Esophagus muscularis mucosa (tissue), 4 donors: ENCODE measurements at regions not wholly inside any gene's neighbourhood (a gene's known extent, or its start where the extent isn't known, plus 50 kb on each side); places are given as distances from the start of the nearest gene placed in this dataset.
A peak's percentile ranks its signal among the peaks of the same experiment; 100 is the strongest.

Source experiments
- DNase-seq: peaks from one replicate; pipeline ENCODE4 v3.0.0-alpha.2; 2017; ENCODE audit errors: extremely low spot score
- H3K27ac ChIP-seq, 4 donors: fragments of 200-600 bp; sonication (generic); replicated peaks in 1 of 4; 1 replicate in 3 of 4; 2 replicates in 1 of 4; pipeline ENCODE4 v1.5.1; 2016 to 2019; ENCODE audit warnings: mild to moderate bottlenecking in 1 of 4
- H3K27me3 ChIP-seq, 4 donors: fragments of 200-600 bp; sonication (generic); one replicate each; pipeline versions ENCODE4 v1.5.1 to v1.6.0; 2016 to 2019
- H3K36me3 ChIP-seq, 4 donors: fragments of 200-600 bp; sonication (generic); one replicate each; pipeline ENCODE4 v1.5.1; 2016 to 2019
- H3K4me1 ChIP-seq, 4 donors: fragments of 200-600 bp; sonication (generic); one replicate each; pipeline ENCODE4 v1.5.1; 2016 to 2019
- H3K4me3 ChIP-seq, 4 donors: fragments of 200-600 bp; sonication (generic); 1 replicate in 2 of 4; 2 replicates in 2 of 4; pipeline ENCODE4 v1.5.1; 2016 to 2019; ENCODE audit warnings: mild to moderate bottlenecking in 4 of 4, moderate library complexity in 1 of 4
- H3K9me3 ChIP-seq, 4 donors: fragments of 200-600 bp; sonication (generic); 1 replicate in 3 of 4; 2 replicates in 1 of 4; pipeline ENCODE4 v1.5.1; 2016 to 2019
- EP300 ChIP-seq: sonication (generic); formaldehyde crosslinking; IDR thresholded peaks from one replicate; pipeline ENCODE4 v1.6.1; 2017; ENCODE audit warnings: antibody characterized with exemption
- POLR2A ChIP-seq: fragments of 450-650 bp; IDR thresholded peaks from one replicate; pipeline ENCODE4 v1.6.1; 2017; ENCODE audit warnings: antibody characterized with exemption, moderate library complexity, mild to moderate bottlenecking, low read depth
- POLR2AphosphoS5 ChIP-seq, 2 donors: sonication (generic); formaldehyde crosslinking; IDR thresholded peaks; one replicate each; pipeline ENCODE4 v1.6.1; 2017; ENCODE audit warnings: antibody characterized with exemption in 2 of 2
- WGBS: methylation state at CpG from one replicate; pipeline ENCODE4 v1.1.5; 2018; 5-methylcytosine and 5-hydroxymethylcytosine counted together
- intact Hi-C: fragments of 100-400 bp; cut with DNase I; formaldehyde crosslinking; loops from one replicate; pipeline ENCODE4 v1.15.1; 2023
- TF ChIP-seq, protein P1 (sequence below), 3 experiments: fragments of 200-600 bp in 2 of 3; fragments of 450-650 bp in 1 of 3; sonication (generic) in 2 of 3; IDR thresholded peaks; one replicate each; pipeline ENCODE4 v1.5.1; 2017 to 2019; ENCODE audit warnings: antibody characterized with exemption in 3 of 3, mild to moderate bottlenecking in 2 of 3, moderate library complexity in 1 of 3

DNA sequence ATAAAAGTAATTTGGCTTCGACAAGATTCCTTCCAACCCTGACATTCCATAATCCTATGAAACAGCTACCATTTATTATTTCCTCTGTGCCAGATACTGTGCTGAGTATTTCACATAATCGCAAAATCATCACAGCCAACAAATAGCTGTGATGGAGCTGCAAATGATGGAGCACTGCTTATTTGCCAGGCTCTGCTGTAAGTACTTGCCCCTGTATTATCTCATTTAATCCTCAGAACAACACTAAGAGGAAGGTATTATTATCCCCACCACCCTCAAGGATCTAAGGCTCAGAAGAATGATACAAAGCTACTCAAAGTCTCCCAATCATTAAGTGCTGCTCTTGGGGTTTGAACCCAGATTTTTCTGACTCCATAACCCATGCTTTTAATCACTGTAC is 145.5 kb downstream of the CCDC34 start:
- H3K36me3 ChIP-seq: no peaks in the 10 kb centered on the region
- WGBS: 62% methylated on average over 2 of the region's 2 CpGs
- no peaks in the 10 kb centered on the region for H3K9me3 ChIP-seq
- no peaks in the 10 kb centered on the region for H3K27me3 ChIP-seq
- DNase-seq: no peak
- H3K4me3 ChIP-seq: no peak overlapping the region
- H3K27ac ChIP-seq: no peak overlapping the region
- peaks cover 24 to 48% (median 42%) of the 10 kb centered on the region in 4 donors for H3K4me1 ChIP-seq
- TF ChIP-seq POLR2A: no peak
- TF ChIP-seq EP300: no peak
- intact Hi-C loops: no loop called here

DNA sequence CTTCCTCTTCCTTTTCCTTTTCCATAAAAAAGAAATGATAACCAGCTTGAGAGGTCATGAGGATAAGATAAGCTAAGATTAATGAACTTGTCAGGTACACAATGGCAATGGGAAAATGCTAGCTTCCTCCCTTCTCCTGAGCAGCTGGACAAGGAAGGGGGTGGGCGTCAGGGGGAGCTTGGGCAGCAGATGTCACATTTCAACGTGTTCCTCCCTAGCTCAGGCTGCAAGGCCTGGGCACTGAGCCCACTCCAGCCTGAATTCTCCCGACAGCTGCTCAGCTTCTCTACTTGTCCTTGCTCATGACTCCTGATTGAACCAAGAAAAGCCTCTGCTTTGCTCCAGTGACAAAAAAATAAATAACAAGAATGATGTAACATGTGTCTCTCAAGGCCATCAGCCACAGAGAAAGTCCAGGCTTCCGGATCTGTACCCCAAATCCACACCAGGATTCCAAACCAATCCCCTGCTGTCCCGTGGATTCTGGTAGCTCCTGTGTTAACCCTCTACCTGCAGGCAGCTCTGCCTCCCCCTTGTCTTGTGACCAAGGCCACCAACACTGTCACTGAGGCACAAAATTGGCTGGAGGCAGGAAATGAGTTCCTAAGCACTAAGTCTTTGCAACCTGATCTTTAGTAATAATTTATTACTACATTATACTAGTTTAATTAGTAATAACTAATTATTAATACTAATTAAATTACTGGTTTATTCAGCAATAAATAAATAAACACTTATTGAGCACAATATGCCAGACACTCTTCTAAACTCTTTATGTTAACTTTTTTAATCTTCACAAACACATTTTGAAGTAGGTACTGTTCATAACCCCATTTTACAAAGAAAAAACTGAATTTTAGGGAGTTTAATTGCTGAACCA is 146.5 kb downstream of the CCDC34 start:
- Histone ChIP-seq H3K4me1 (peaks cover 27 to 48% (median 42%) of the 10 kb centered on the region in 4 donors), H3K36me3 (no peaks in the 10 kb centered on the region), H3K9me3 (no peaks in the 10 kb centered on the region), H3K4me3 (no peak overlapping the region), H3K27me3 (no peaks in the 10 kb centered on the region), H3K27ac (peak overlapping the region in 1 of 4 donors; percentile 39)
- WGBS: 21% methylated on average over 5 of the region's 5 CpGs
- TF ChIP-seq POLR2A (no peak), EP300 (no peak), POLR2AphosphoS5 (IDR thresholded peaks at IDR 0.05) (peak; percentile 6 to 18)
- intact Hi-C loops: no loop called here
- no peak for DNase-seq

DNA sequence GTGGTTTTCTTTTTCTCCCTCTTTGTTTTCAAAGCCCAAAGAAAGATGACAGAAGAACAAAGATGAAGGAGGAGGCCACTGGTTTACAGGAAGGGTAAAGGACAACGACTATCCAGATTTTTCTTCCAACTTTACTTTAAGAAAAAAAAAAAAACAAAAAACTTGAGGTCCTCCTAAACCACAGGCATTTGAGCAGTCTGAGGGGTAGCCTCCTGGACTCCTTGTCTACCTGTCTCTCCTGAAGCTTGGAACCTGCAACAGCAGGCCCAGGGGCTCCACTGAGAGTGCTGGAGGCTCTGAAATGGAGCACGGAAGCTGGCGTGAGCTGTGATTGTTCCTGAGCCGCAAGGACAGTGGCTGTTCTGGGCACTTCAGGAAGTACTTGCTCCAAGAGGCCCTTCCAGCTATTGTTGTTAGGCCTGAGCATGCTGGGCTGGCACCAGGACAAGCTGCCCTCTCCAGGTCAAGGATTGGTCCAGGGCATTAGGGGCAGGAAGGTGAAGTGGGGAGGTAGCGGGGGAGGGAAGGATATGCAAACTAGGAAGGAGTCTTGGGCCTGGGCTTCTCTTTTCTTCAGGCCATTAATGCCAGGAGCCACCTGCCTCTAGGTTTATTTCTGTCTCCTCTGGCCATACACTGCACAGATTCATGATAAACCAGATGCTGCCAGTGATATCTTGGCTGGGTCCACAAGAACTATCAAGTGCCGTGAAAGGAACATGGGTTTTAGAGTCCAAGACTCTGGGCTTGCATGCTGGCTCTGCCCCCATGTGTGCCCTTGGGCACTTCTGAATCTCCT is 147.3 kb downstream of the CCDC34 start:
- Histone ChIP-seq H3K4me1 (peaks cover 27 to 48% (median 42%) of the 10 kb centered on the region in 4 donors), H3K4me3 (no peak overlapping the region), H3K27ac (peak overlapping the region in 1 of 4 donors; percentile 39), H3K27me3 (no peaks in the 10 kb centered on the region), H3K9me3 (no peaks in the 10 kb centered on the region), H3K36me3 (no peaks in the 10 kb centered on the region)
- WGBS: 84% methylated on average over 6 of the region's 6 CpGs
- no peak for DNase-seq
- TF ChIP-seq EP300 (no peak), POLR2AphosphoS5 (IDR thresholded peaks at IDR 0.05) (peak in 1 of 2 donors; percentile 12)
- intact Hi-C loops: no loop called here

DNA sequence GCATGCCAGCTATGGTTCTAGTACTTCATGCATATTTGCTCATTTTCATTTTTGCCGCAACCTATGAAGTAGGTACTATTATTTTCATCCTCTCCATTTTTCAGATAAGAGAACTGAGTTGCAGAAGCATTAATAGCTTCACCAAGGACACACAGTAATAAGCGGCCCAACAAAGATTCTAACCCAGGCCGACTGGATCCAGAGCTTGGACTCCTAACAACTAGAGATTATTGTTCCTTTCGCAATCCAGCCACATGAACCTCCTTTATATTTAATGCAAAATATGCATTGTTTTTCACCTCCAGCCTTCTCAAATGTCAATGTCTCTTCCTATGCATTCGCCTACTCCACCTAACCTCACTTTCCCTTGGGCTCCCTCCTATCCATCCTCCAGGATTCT is 148.3 kb downstream of the CCDC34 start:
- intact Hi-C loops: no loop called here

DNA sequence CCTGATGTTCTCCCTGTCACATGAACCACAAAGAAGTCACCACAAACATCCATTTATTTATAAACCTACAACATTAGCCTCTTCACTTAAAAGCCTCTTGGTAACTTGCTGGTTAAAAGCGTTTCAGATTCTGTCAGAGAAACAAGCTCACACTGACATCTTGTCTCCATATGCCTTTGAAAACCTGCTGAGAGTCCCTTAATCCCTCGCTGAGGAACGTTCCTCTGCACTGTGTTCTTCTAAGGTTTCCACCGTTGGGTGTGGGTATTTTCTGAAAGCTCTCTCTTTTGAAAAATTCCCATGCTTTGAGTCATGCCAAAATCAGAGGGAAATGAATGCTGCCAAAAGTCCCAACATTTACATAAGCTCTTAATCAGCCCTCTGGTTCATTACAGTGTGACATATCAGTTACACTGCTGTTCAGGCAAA is 149.8 kb downstream of the CCDC34 start:
- WGBS: 7% methylated on average over 4 of the region's 4 CpGs
- Histone ChIP-seq H3K27ac (no peak overlapping the region), H3K9me3 (no peaks in the 10 kb centered on the region), H3K36me3 (no peaks in the 10 kb centered on the region), H3K4me1 (peaks cover 27 to 46% (median 37%) of the 10 kb centered on the region in 4 donors), H3K4me3 (no peak overlapping the region), H3K27me3 (no peaks in the 10 kb centered on the region)
- intact Hi-C loops: no loop called here
- DNase-seq: no peak
- TF ChIP-seq POLR2A (no peak), POLR2AphosphoS5 (IDR thresholded peaks at IDR 0.05) (no peak), EP300 (no peak)
- TF ChIP-seq, protein P1, sequence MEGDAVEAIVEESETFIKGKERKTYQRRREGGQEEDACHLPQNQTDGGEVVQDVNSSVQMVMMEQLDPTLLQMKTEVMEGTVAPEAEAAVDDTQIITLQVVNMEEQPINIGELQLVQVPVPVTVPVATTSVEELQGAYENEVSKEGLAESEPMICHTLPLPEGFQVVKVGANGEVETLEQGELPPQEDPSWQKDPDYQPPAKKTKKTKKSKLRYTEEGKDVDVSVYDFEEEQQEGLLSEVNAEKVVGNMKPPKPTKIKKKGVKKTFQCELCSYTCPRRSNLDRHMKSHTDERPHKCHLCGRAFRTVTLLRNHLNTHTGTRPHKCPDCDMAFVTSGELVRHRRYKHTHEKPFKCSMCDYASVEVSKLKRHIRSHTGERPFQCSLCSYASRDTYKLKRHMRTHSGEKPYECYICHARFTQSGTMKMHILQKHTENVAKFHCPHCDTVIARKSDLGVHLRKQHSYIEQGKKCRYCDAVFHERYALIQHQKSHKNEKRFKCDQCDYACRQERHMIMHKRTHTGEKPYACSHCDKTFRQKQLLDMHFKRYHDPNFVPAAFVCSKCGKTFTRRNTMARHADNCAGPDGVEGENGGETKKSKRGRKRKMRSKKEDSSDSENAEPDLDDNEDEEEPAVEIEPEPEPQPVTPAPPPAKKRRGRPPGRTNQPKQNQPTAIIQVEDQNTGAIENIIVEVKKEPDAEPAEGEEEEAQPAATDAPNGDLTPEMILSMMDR (IDR thresholded peaks at IDR 0.05): no peak

More for the DNA sequence above, 148.3 kb downstream of the CCDC34 start:
- Histone ChIP-seq H3K4me1 (peaks cover 27 to 50% (median 43%) of the 10 kb centered on the region in 4 donors), H3K27me3 (no peaks in the 10 kb centered on the region), H3K36me3 (no peaks in the 10 kb centered on the region), H3K4me3 (no peak overlapping the region), H3K27ac (no peak overlapping the region), H3K9me3 (no peaks in the 10 kb centered on the region)
- WGBS: 93% methylated on average over 5 of the region's 5 CpGs
- TF ChIP-seq POLR2A: no peak
- no peak for TF ChIP-seq EP300
- no peak for TF ChIP-seq POLR2AphosphoS5 (IDR thresholded peaks at IDR 0.05)
- TF ChIP-seq, protein P1 (IDR thresholded peaks at IDR 0.05): no peak
- no peak for DNase-seq
